Upper lobe of right lung (tissue), 1 donor: ENCODE measurements at regions not wholly inside any gene's neighbourhood (a gene's known extent, or its start where the extent isn't known, plus 50 kb on each side); places are given as distances from the start of the nearest gene placed in this dataset.

Experiments used
- ATAC-seq: fragments of 200-7000 bp; cut with Tn5 transposase; one replicate; pipeline ENCODE4 v1.9.1; 2020; ENCODE audit warnings: mild to moderate bottlenecking, moderate library complexity
- DNase-seq: peaks from one replicate; pipeline ENCODE4 v3.0.0-alpha.2; 2020
- H3K27ac ChIP-seq: fragments of 200-600 bp; one replicate; pipeline ENCODE4 v1.8.0; 2022
- H3K27me3 ChIP-seq: fragments of 200-600 bp; one replicate; pipeline ENCODE4 v1.8.0; 2022; ENCODE audit warnings: mild to moderate bottlenecking
- H3K36me3 ChIP-seq: fragments of 200-600 bp; one replicate; pipeline ENCODE4 v1.8.0; 2022
- H3K4me1 ChIP-seq: fragments of 200-600 bp; one replicate; pipeline ENCODE4 v1.8.0; 2022
- H3K4me3 ChIP-seq: fragments of 200-600 bp; one replicate; pipeline ENCODE4 v1.8.0; 2022; ENCODE audit warnings: mild to moderate bottlenecking
- H3K9me3 ChIP-seq: fragments of 200-600 bp; one replicate; pipeline ENCODE4 v1.8.0; 2022
- CTCF ChIP-seq: fragments of 200-600 bp; IDR thresholded peaks from one replicate; pipeline ENCODE4 v1.8.0; 2022; ENCODE audit warnings: antibody characterized with exemption
- intact Hi-C: fragments of 100-400 bp; cut with DNase I; formaldehyde crosslinking; loops from one replicate; pipeline ENCODE4 v1.11.0; 2022
- donor health status: DM: no; HTN: yes; CAD: no; lungs with severe emphysema.

GRCh38 chr13:74479124-74479523 is 344.9 kb upstream of the KLF12 start:
- no peaks in the 10 kb centered on the region for H3K4me1 ChIP-seq
- ATAC-seq: no peak
- intact Hi-C loops: no loop called here
- TF ChIP-seq CTCF: no peak
- no peaks in the 10 kb centered on the region for H3K36me3 ChIP-seq
- no peak for DNase-seq
- H3K9me3 ChIP-seq: no peaks in the 10 kb centered on the region
- H3K27me3 ChIP-seq: no peaks in the 10 kb centered on the region
- no peak overlapping the region for H3K4me3 ChIP-seq
- no peak overlapping the region for H3K27ac ChIP-seq

- ATAC-seq (no peak), DNase-seq (no peak)
- Histone ChIP-seq H3K9me3 (no peaks in the 10 kb centered on the region), H3K4me1 (no peaks in the 10 kb centered on the region), H3K36me3 (no peaks in the 10 kb centered on the region), H3K27ac (no peak overlapping the region), H3K27me3 (no peaks in the 10 kb centered on the region), H3K4me3 (no peak overlapping the region)
- intact Hi-C loops: no loop called here
- TF ChIP-seq CTCF: no peak
These were observed 342.6 kb upstream of the KLF12 start for GRCh38 chr13:74476788-74477187.

GRCh38 chr13:74476365-74476764 is 342.2 kb upstream of the KLF12 start:
- no peak overlapping the region for H3K27ac ChIP-seq
- H3K9me3 ChIP-seq: no peaks in the 10 kb centered on the region
- no peak for DNase-seq
- no peak for TF ChIP-seq CTCF
- H3K4me3 ChIP-seq: no peak overlapping the region
- no peaks in the 10 kb centered on the region for H3K36me3 ChIP-seq
- H3K4me1 ChIP-seq: no peaks in the 10 kb centered on the region
- no peaks in the 10 kb centered on the region for H3K27me3 ChIP-seq
- intact Hi-C loops: no loop called here
- no peak for ATAC-seq

GRCh38 chr13:74466864-74467263 is 332.7 kb upstream of the KLF12 start:
- no peaks in the 10 kb centered on the region for H3K4me1 ChIP-seq
- H3K9me3 ChIP-seq: no peaks in the 10 kb centered on the region
- H3K36me3 ChIP-seq: no peaks in the 10 kb centered on the region
- intact Hi-C loops: no loop called here
- DNase-seq (no peak), ATAC-seq (no peak)
- no peaks in the 10 kb centered on the region for H3K27me3 ChIP-seq
- no peak overlapping the region for H3K27ac ChIP-seq
- TF ChIP-seq CTCF: no peak
- no peak overlapping the region for H3K4me3 ChIP-seq

GRCh38 chr13:74466020-74466419 is 331.8 kb upstream of the KLF12 start:
- no peak for TF ChIP-seq CTCF
- DNase-seq (no peak), ATAC-seq (no peak)
- no peak overlapping the region for H3K4me3 ChIP-seq
- H3K36me3 ChIP-seq: no peaks in the 10 kb centered on the region
- no peak overlapping the region for H3K27ac ChIP-seq
- intact Hi-C loops: no loop called here
- H3K9me3 ChIP-seq: no peaks in the 10 kb centered on the region
- H3K27me3 ChIP-seq: no peaks in the 10 kb centered on the region
- no peaks in the 10 kb centered on the region for H3K4me1 ChIP-seq

GRCh38 chr13:74465271-74465670 is 331.1 kb upstream of the KLF12 start:
- no peaks in the 10 kb centered on the region for H3K9me3 ChIP-seq

More at GRCh38 chr13:74465271-74465670, 331.1 kb upstream of the KLF12 start:
- Histone ChIP-seq H3K4me1 (no peaks in the 10 kb centered on the region), H3K27ac (no peak overlapping the region), H3K36me3 (no peaks in the 10 kb centered on the region), H3K4me3 (no peak overlapping the region), H3K27me3 (no peaks in the 10 kb centered on the region)
- intact Hi-C loops: no loop called here
- DNase-seq: no peak
- no peak for TF ChIP-seq CTCF
- ATAC-seq: no peak
